GM18909 (cell line): ENCODE measurements at regions not wholly inside any gene's neighbourhood (a gene's known extent, or its start where the extent isn't known, plus 50 kb on each side); places are given as distances from the start of the nearest gene placed in this dataset.

Source experiments
- ATAC-seq: cut with Tn5 transposase; IDR thresholded peaks from one replicate; pipeline ENCODE4 v1.9.1; 2021; ENCODE audit warnings: mild to moderate bottlenecking; ENCODE audit not compliant: unreplicated experiment, poor library complexity

GRCh38 chr16:16864536-16864935 is 485.6 kb downstream of the NPIPA7 start:
- ATAC-seq: no peak

GRCh38 chr16:16865374-16865773 is 486.4 kb downstream of the NPIPA7 start:
- ATAC-seq: no peak

GRCh38 chr16:16867973-16868372 is 489.0 kb downstream of the NPIPA7 start:
- ATAC-seq: no peak

GRCh38 chr16:16868727-16869126 is 489.8 kb downstream of the NPIPA7 start:
- ATAC-seq: no peak

- no peak for ATAC-seq
These were observed 490.8 kb downstream of the NPIPA7 start for GRCh38 chr16:16869746-16870145.

GRCh38 chr16:16871196-16871595 is 492.3 kb downstream of the NPIPA7 start:
- no peak for ATAC-seq

- ATAC-seq: no peak
These were observed 498.1 kb downstream of the NPIPA7 start for GRCh38 chr16:16877061-16877460.

- ATAC-seq: no peak
These were observed 500.8 kb downstream of the NPIPA7 start for GRCh38 chr16:16879567-16880251.

GRCh38 chr16:16881814-16882213 is 502.9 kb downstream of the NPIPA7 start:
- no peak for ATAC-seq

- ATAC-seq: no peak
These were observed 503.8 kb downstream of the NPIPA7 start for GRCh38 chr16:16882766-16883165.

- ATAC-seq: no peak
These were observed 505.5 kb downstream of the NPIPA7 start for GRCh38 chr16:16884451-16884850.

- ATAC-seq: no peak
These were observed 508.3 kb downstream of the NPIPA7 start for GRCh38 chr16:16887193-16887592.

GRCh38 chr16:16890964-16891363 is 512.0 kb downstream of the NPIPA7 start:
- no peak for ATAC-seq

GRCh38 chr16:16904601-16905000 is 525.7 kb downstream of the NPIPA7 start:
- no peak for ATAC-seq

- ATAC-seq: no peak
These were observed 526.9 kb downstream of the NPIPA7 start for GRCh38 chr16:16905850-16906249.

GRCh38 chr16:16907089-16907488 is 528.1 kb downstream of the NPIPA7 start:
- no peak for ATAC-seq

GRCh38 chr16:16908077-16908476 is 529.1 kb downstream of the NPIPA7 start:
- no peak for ATAC-seq

- no peak for ATAC-seq
These were observed 530.2 kb downstream of the NPIPA7 start for GRCh38 chr16:16909126-16909525.

GRCh38 chr16:16910666-16911065 is 531.7 kb downstream of the NPIPA7 start:
- ATAC-seq: no peak

GRCh38 chr16:16915771-16916170 is 536.8 kb downstream of the NPIPA7 start:
- no peak for ATAC-seq

GRCh38 chr16:16917191-16917785 is 538.3 kb downstream of the NPIPA7 start:
- ATAC-seq: no peak

GRCh38 chr16:16923479-16923878 is 544.5 kb downstream of the NPIPA7 start:
- no peak for ATAC-seq
